IPS-15b (cell line): ENCODE measurements at regions not wholly inside any gene's neighbourhood (a gene's known extent, or its start where the extent isn't known, plus 50 kb on each side); places are given as distances from the start of the nearest gene placed in this dataset.

Source experiments
- H3K27me3 ChIP-seq: one replicate; pipeline ENCODE4 v1.6.1; 2013; ENCODE audit warnings: low read length; ENCODE audit not compliant: control insufficient read depth, insufficient read depth
- H3K36me3 ChIP-seq: one replicate; pipeline ENCODE4 v1.6.1; 2013; ENCODE audit warnings: low read length; ENCODE audit not compliant: control insufficient read depth, insufficient read depth
- H3K4me1 ChIP-seq: one replicate; pipeline ENCODE4 v1.6.1; 2013; ENCODE audit warnings: mild to moderate bottlenecking, low read length; ENCODE audit not compliant: control insufficient read depth, insufficient read depth
- H3K4me3 ChIP-seq: one replicate; pipeline ENCODE4 v1.5.1; 2013; ENCODE audit warnings: low read depth, low read length
- H3K9ac ChIP-seq: one replicate; pipeline ENCODE4 v1.6.1; 2013; ENCODE audit warnings: low read depth, mild to moderate bottlenecking, low read length
- H3K9me3 ChIP-seq: one replicate; pipeline ENCODE4 v1.6.1; 2013; ENCODE audit warnings: mild to moderate bottlenecking, low read length; ENCODE audit not compliant: control insufficient read depth, insufficient read depth

- H3K36me3 ChIP-seq = no peaks in the 10 kb centered on the region
- no peak overlapping the region for H3K9ac ChIP-seq
- H3K27me3 ChIP-seq = peaks cover 2% of the 10 kb centered on the region
- no peaks in the 10 kb centered on the region for H3K4me1 ChIP-seq
- H3K4me3 ChIP-seq = no peak overlapping the region
- no peaks in the 10 kb centered on the region for H3K9me3 ChIP-seq
Measured at GRCh38 chr1:94310570-94311270, 73.3 kb upstream of the ARHGAP29 start.

- Histone ChIP-seq H3K9me3 (no peaks in the 10 kb centered on the region), H3K4me1 (no peaks in the 10 kb centered on the region), H3K27me3 (peaks cover 2% of the 10 kb centered on the region), H3K9ac (no peak overlapping the region), H3K4me3 (no peak overlapping the region), H3K36me3 (no peaks in the 10 kb centered on the region)
Measured at GRCh38 chr1:94309829-94310569, 72.6 kb upstream of the ARHGAP29 start.

GRCh38 chr1:94309216-94309615 is 71.8 kb upstream of the ARHGAP29 start:
- H3K36me3 ChIP-seq = no peaks in the 10 kb centered on the region
- H3K4me3 ChIP-seq = no peak overlapping the region
- no peak overlapping the region for H3K9ac ChIP-seq
- H3K9me3 ChIP-seq = no peaks in the 10 kb centered on the region
- peaks cover 2% of the 10 kb centered on the region for H3K27me3 ChIP-seq
- H3K4me1 ChIP-seq = no peaks in the 10 kb centered on the region

- Histone ChIP-seq H3K27me3 (peaks cover 2% of the 10 kb centered on the region), H3K4me3 (no peak overlapping the region), H3K4me1 (no peaks in the 10 kb centered on the region), H3K36me3 (no peaks in the 10 kb centered on the region), H3K9ac (no peak overlapping the region), H3K9me3 (no peaks in the 10 kb centered on the region)
Measured at GRCh38 chr1:94306521-94306920, 69.1 kb upstream of the ARHGAP29 start.

GRCh38 chr1:94305704-94306103 is 68.3 kb upstream of the ARHGAP29 start:
- Histone ChIP-seq H3K36me3 (no peaks in the 10 kb centered on the region), H3K9ac (no peak overlapping the region), H3K4me3 (no peak overlapping the region), H3K27me3 (peaks cover under 1% of the 10 kb centered on the region), H3K9me3 (no peaks in the 10 kb centered on the region), H3K4me1 (no peaks in the 10 kb centered on the region)

GRCh38 chr1:94304553-94304952 is 67.2 kb upstream of the ARHGAP29 start:
- no peak overlapping the region for H3K9ac ChIP-seq
- no peaks in the 10 kb centered on the region for H3K27me3 ChIP-seq
- H3K4me3 ChIP-seq = no peak overlapping the region
- H3K36me3 ChIP-seq = no peaks in the 10 kb centered on the region
- no peaks in the 10 kb centered on the region for H3K4me1 ChIP-seq
- H3K9me3 ChIP-seq = no peaks in the 10 kb centered on the region

GRCh38 chr1:94303005-94303404 is 65.6 kb upstream of the ARHGAP29 start:
- Histone ChIP-seq H3K36me3 (no peaks in the 10 kb centered on the region), H3K4me3 (no peak overlapping the region), H3K9me3 (no peaks in the 10 kb centered on the region), H3K27me3 (no peaks in the 10 kb centered on the region), H3K4me1 (no peaks in the 10 kb centered on the region), H3K9ac (no peak overlapping the region)

GRCh38 chr1:94302497-94302896 is 65.1 kb upstream of the ARHGAP29 start:
- H3K36me3 ChIP-seq = no peaks in the 10 kb centered on the region
- H3K4me1 ChIP-seq = no peaks in the 10 kb centered on the region
- no peak overlapping the region for H3K4me3 ChIP-seq
- H3K27me3 ChIP-seq = no peaks in the 10 kb centered on the region
- no peak overlapping the region for H3K9ac ChIP-seq
- no peaks in the 10 kb centered on the region for H3K9me3 ChIP-seq

GRCh38 chr1:94301186-94301585 is 63.8 kb upstream of the ARHGAP29 start:
- Histone ChIP-seq H3K9me3 (no peaks in the 10 kb centered on the region), H3K4me1 (no peaks in the 10 kb centered on the region), H3K36me3 (no peaks in the 10 kb centered on the region), H3K9ac (no peak overlapping the region), H3K27me3 (no peaks in the 10 kb centered on the region), H3K4me3 (no peak overlapping the region)

GRCh38 chr1:94300731-94301130 is 63.3 kb upstream of the ARHGAP29 start:
- Histone ChIP-seq H3K4me3 (no peak overlapping the region), H3K36me3 (no peaks in the 10 kb centered on the region), H3K27me3 (no peaks in the 10 kb centered on the region), H3K9ac (no peak overlapping the region), H3K4me1 (no peaks in the 10 kb centered on the region), H3K9me3 (no peaks in the 10 kb centered on the region)

GRCh38 chr1:94299627-94300553 is 62.5 kb upstream of the ARHGAP29 start:
- H3K4me3 ChIP-seq = no peak overlapping the region
- no peaks in the 10 kb centered on the region for H3K4me1 ChIP-seq
- no peak overlapping the region for H3K9ac ChIP-seq
- H3K36me3 ChIP-seq = no peaks in the 10 kb centered on the region
- no peaks in the 10 kb centered on the region for H3K9me3 ChIP-seq
- no peaks in the 10 kb centered on the region for H3K27me3 ChIP-seq
